Breast epithelium (tissue), 3 donors: ENCODE measurements at regions not wholly inside any gene's neighbourhood (a gene's known extent, or its start where the extent isn't known, plus 50 kb on each side); places are given as distances from the start of the nearest gene placed in this dataset.

Experiments
- POLR2A ChIP-seq: fragments of 450-650 bp; IDR thresholded peaks from one replicate; pipeline ENCODE4 v1.6.1; 2016; ENCODE audit warnings: antibody characterized with exemption, mild to moderate bottlenecking, moderate library complexity
- POLR2AphosphoS5 ChIP-seq, 3 donors: sonication (generic); formaldehyde crosslinking; IDR thresholded peaks; one replicate each; pipeline ENCODE4 v1.6.1; 2017; ENCODE audit warnings: antibody characterized with exemption in 3 of 3
- TF ChIP-seq, protein P1 (sequence below), 3 donors: fragments of 450-650 bp; IDR thresholded peaks; one replicate each; pipeline ENCODE4 v1.5.1; 2016 to 2017; ENCODE audit warnings: antibody characterized with exemption in 3 of 3, mild to moderate bottlenecking in 3 of 3, moderate library complexity in 3 of 3

DNA sequence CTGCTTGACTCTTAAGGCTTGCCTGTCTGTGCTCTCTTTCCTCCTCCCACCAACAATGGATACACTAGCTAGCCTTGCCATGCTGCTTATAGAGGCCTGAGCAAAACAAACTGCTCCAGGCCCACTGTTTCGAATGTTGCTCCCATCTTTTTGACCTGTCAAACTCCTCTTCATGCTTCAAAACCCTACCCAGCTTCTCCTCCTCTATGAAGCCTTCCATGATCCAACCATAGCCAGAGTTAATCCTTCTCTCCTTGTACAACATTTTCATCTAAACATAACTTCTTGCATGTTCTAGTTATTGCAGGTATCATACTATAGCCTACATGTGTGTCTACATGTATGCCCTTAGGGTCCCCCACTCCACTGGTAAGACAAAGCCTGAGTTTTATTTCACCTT is 426.7 kb upstream of the MGMT start:
- TF ChIP-seq POLR2A (no peak), POLR2AphosphoS5 (IDR thresholded peaks at IDR 0.05) (no peak)
- TF ChIP-seq, protein P1, sequence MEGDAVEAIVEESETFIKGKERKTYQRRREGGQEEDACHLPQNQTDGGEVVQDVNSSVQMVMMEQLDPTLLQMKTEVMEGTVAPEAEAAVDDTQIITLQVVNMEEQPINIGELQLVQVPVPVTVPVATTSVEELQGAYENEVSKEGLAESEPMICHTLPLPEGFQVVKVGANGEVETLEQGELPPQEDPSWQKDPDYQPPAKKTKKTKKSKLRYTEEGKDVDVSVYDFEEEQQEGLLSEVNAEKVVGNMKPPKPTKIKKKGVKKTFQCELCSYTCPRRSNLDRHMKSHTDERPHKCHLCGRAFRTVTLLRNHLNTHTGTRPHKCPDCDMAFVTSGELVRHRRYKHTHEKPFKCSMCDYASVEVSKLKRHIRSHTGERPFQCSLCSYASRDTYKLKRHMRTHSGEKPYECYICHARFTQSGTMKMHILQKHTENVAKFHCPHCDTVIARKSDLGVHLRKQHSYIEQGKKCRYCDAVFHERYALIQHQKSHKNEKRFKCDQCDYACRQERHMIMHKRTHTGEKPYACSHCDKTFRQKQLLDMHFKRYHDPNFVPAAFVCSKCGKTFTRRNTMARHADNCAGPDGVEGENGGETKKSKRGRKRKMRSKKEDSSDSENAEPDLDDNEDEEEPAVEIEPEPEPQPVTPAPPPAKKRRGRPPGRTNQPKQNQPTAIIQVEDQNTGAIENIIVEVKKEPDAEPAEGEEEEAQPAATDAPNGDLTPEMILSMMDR (IDR thresholded peaks at IDR 0.05) = no peak
